ENCODE measurements at regions not wholly inside any gene's neighbourhood (a gene's known extent, or its start where the extent isn't known, plus 50 kb on each side); places are given as distances from the start of the nearest gene placed in this dataset.

GRCh38 chr14:82647088-82647810 is 1113.6 kb upstream of the SEL1L start:
- DNase-seq (ENCODE audit: low spot score) (no peak), ATAC-seq (no peak)
- no peak overlapping the region for H3K27ac ChIP-seq (ENCODE audit: low read depth)
- H4K20me1 ChIP-seq (replicated peaks; ENCODE audit: insufficient read depth), result no peaks in the 10 kb centered on the region
- Mint-ChIP-seq H3K4me3 (no peak overlapping the region), H3K36me3 (ENCODE audit: low read depth) (peaks cover 12% of the 10 kb centered on the region; the same call in 2 of the 3 replicates), H3K27ac (no peak overlapping the region), H3K4me1 (no peaks in the 10 kb centered on the region), H3K27me3 (ENCODE audit: insufficient read depth, low read depth, poor library complexity) (peaks cover 4% of the 10 kb centered on the region), H3K9me3 (peaks cover 85% of the 10 kb centered on the region)
- no peak overlapping the region for H3K4me3 ChIP-seq
- H3K79me2 ChIP-seq (replicated peaks; ENCODE audit: insufficient read depth), result no peaks in the 10 kb centered on the region
- H3K27me3 ChIP-seq (ENCODE audit: insufficient read depth), result no peaks in the 10 kb centered on the region
- H3K9me2 ChIP-seq (ENCODE audit: insufficient read depth), result no peaks in the 10 kb centered on the region
- H3K36me3 ChIP-seq (ENCODE audit: insufficient read depth), result no peaks in the 10 kb centered on the region
- H3K4me1 ChIP-seq (ENCODE audit: insufficient read depth), result no peaks in the 10 kb centered on the region
- no peak for TF ChIP-seq NANOG (IDR thresholded peaks at IDR 0.05; ENCODE audit: borderline replicate concordance)
- TF ChIP-seq STAT1 (IDR thresholded peaks at IDR 0.05; ENCODE audit: unreplicated experiment), result no peak
- no peak for TF ChIP-seq ZNF331 (CRISPR knock-in tag; IDR thresholded peaks at IDR 0.05; ENCODE audit: low read depth)
- no peak for TF ChIP-seq POLR2AphosphoS5 (IDR thresholded peaks at IDR 0.05; ENCODE audit: low read depth)
- TF ChIP-seq ZNF114 (CRISPR knock-in tag; IDR thresholded peaks at IDR 0.05), result no peak
- no peaks in the 10 kb centered on the region for H3F3A ChIP-seq (replicated peaks; ENCODE audit: low read depth)
- no peak overlapping the region for H3K4me2 ChIP-seq
- no peak overlapping the region for H2AFZ ChIP-seq

GRCh38 chr14:82655770-82656169 is 1122.1 kb upstream of the SEL1L start:
- DNase-seq (ENCODE audit: low spot score), result no peak
- peaks cover 69% of the 10 kb centered on the region for H3K9me3 Mint-ChIP-seq
- Histone ChIP-seq H3K27me3 (ENCODE audit: insufficient read depth) (no peaks in the 10 kb centered on the region), H3F3A (replicated peaks; ENCODE audit: low read depth) (no peaks in the 10 kb centered on the region), H3K4me1 (ENCODE audit: insufficient read depth) (no peaks in the 10 kb centered on the region), H2AFZ (no peak overlapping the region), H3K9me2 (ENCODE audit: insufficient read depth) (no peaks in the 10 kb centered on the region), H3K4me2 (no peak overlapping the region), H3K79me2 (replicated peaks; ENCODE audit: insufficient read depth) (no peaks in the 10 kb centered on the region), H3K4me3 (no peak overlapping the region), H3K27ac (ENCODE audit: low read depth) (no peak overlapping the region), H3K36me3 (ENCODE audit: insufficient read depth) (no peaks in the 10 kb centered on the region), H4K20me1 (replicated peaks; ENCODE audit: insufficient read depth) (no peaks in the 10 kb centered on the region)
- peaks cover 7% of the 10 kb centered on the region; the same call in 2 of the 3 replicates for H3K36me3 Mint-ChIP-seq (ENCODE audit: low read depth)
- H3K4me1 Mint-ChIP-seq, result no peaks in the 10 kb centered on the region
- no peak overlapping the region for H3K27ac Mint-ChIP-seq
- no peak for ATAC-seq
- H3K27me3 Mint-ChIP-seq (ENCODE audit: insufficient read depth, low read depth, poor library complexity), result no peaks in the 10 kb centered on the region
- H3K4me3 Mint-ChIP-seq, result no peak overlapping the region
- TF ChIP-seq ZNF462 (CRISPR knock-in tag; IDR thresholded peaks at IDR 0.05), result no peak
- no peak for TF ChIP-seq EZH2phosphoT487 (IDR thresholded peaks at IDR 0.05; ENCODE audit: unreplicated experiment)
- TF ChIP-seq ZNF331 (CRISPR knock-in tag; IDR thresholded peaks at IDR 0.05; ENCODE audit: low read depth), result no peak
- TF ChIP-seq POLR2AphosphoS5 (IDR thresholded peaks at IDR 0.05; ENCODE audit: low read depth), result no peak
- TF ChIP-seq ZNF114 (CRISPR knock-in tag; IDR thresholded peaks at IDR 0.05), result no peak
- TF ChIP-seq CTCF (conservative IDR thresholded peaks at IDR 0.05; ENCODE audit: low read depth in 2 of 2), result no peak
- TF ChIP-seq ETS1 (IDR thresholded peaks at IDR 0.05), result no peak
- no peak for TF ChIP-seq STAT1 (IDR thresholded peaks at IDR 0.05; ENCODE audit: unreplicated experiment)

All from GM23338 (cell line).